Upper lobe of right lung (tissue), 1 donor: ENCODE measurements at regions not wholly inside any gene's neighbourhood (a gene's known extent, or its start where the extent isn't known, plus 50 kb on each side); places are given as distances from the start of the nearest gene placed in this dataset.
"Not testable (repeated sequence)": the region's sequence is repeated elsewhere in the genome, so short reads cannot be mapped to it uniquely, and the experiment has no call there.

ENCODE experiments used
- ATAC-seq: fragments of 200-7000 bp; cut with Tn5 transposase; one replicate; pipeline ENCODE4 v1.9.1; 2020; ENCODE audit warnings: mild to moderate bottlenecking, moderate library complexity
- DNase-seq: peaks from one replicate; pipeline ENCODE4 v3.0.0-alpha.2; 2020
- H3K27ac ChIP-seq: fragments of 200-600 bp; one replicate; pipeline ENCODE4 v1.8.0; 2022
- H3K27me3 ChIP-seq: fragments of 200-600 bp; one replicate; pipeline ENCODE4 v1.8.0; 2022; ENCODE audit warnings: mild to moderate bottlenecking
- H3K36me3 ChIP-seq: fragments of 200-600 bp; one replicate; pipeline ENCODE4 v1.8.0; 2022
- H3K4me1 ChIP-seq: fragments of 200-600 bp; one replicate; pipeline ENCODE4 v1.8.0; 2022
- H3K4me3 ChIP-seq: fragments of 200-600 bp; one replicate; pipeline ENCODE4 v1.8.0; 2022; ENCODE audit warnings: mild to moderate bottlenecking
- H3K9me3 ChIP-seq: fragments of 200-600 bp; one replicate; pipeline ENCODE4 v1.8.0; 2022
- intact Hi-C: fragments of 100-400 bp; cut with DNase I; formaldehyde crosslinking; loops from one replicate; pipeline ENCODE4 v1.11.0; 2022
- TF ChIP-seq, protein P1 (sequence below): fragments of 200-600 bp; IDR thresholded peaks from one replicate; pipeline ENCODE4 v1.8.0; 2022; ENCODE audit warnings: antibody characterized with exemption
- donor health status: DM: no; HTN: yes; CAD: no; lungs with severe emphysema.

DNA sequence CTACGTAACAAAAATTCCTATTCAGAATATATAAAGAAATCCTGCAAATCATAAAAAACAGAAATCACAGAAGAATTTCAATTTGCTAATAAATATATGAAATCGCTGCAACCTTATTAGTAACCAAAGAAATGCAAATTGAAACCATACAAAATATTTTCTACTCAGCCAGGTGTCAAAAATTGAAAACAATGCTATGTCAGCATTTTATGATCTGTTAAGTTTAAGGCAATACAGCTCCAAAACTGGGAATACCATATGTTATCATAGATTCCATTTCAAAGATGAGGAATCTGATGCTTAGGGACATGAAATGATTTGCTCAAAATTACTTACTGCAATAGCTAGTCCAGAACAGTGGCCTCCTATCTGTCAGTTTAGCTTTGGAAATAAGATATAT, 168.9 kb downstream of the ID4 start:
- no peaks in the 10 kb centered on the region for H3K9me3 ChIP-seq
- no peaks in the 10 kb centered on the region for H3K36me3 ChIP-seq
- H3K4me3 ChIP-seq: no peak overlapping the region
- no peaks in the 10 kb centered on the region for H3K27me3 ChIP-seq
- DNase-seq (no peak), ATAC-seq (no peak)
- no peaks in the 10 kb centered on the region for H3K4me1 ChIP-seq
- intact Hi-C loops: no loop called here
- TF ChIP-seq, protein P1, sequence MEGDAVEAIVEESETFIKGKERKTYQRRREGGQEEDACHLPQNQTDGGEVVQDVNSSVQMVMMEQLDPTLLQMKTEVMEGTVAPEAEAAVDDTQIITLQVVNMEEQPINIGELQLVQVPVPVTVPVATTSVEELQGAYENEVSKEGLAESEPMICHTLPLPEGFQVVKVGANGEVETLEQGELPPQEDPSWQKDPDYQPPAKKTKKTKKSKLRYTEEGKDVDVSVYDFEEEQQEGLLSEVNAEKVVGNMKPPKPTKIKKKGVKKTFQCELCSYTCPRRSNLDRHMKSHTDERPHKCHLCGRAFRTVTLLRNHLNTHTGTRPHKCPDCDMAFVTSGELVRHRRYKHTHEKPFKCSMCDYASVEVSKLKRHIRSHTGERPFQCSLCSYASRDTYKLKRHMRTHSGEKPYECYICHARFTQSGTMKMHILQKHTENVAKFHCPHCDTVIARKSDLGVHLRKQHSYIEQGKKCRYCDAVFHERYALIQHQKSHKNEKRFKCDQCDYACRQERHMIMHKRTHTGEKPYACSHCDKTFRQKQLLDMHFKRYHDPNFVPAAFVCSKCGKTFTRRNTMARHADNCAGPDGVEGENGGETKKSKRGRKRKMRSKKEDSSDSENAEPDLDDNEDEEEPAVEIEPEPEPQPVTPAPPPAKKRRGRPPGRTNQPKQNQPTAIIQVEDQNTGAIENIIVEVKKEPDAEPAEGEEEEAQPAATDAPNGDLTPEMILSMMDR: no peak
- no peak overlapping the region for H3K27ac ChIP-seq

DNA sequence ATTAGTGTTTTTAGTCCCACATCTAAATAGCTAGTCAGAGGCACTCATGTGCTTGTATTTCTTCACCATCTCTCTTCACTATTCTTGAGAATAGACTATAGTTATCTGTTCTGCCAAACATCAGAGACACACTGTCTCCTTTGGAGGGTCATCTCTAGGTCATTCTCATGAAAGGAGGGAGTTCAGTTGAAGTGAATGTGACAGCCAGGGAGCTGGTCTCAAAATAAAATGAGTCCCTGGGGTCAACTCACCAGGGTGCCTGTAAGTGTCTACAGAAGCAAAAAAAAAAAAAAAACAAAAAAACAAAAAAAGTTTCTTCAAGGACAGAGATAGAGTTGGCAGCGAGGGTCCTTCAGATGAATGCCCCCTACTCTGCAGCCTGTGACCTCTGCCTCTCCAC, 171.0 kb downstream of the ID4 start:
- Histone ChIP-seq H3K9me3 (no peaks in the 10 kb centered on the region), H3K36me3 (no peaks in the 10 kb centered on the region), H3K4me3 (no peak overlapping the region), H3K27me3 (no peaks in the 10 kb centered on the region), H3K27ac (no peak overlapping the region), H3K4me1 (no peaks in the 10 kb centered on the region)
- intact Hi-C loops: no loop called here
- DNase-seq (no peak), ATAC-seq (no peak)
- TF ChIP-seq, protein P1: no peak

DNA sequence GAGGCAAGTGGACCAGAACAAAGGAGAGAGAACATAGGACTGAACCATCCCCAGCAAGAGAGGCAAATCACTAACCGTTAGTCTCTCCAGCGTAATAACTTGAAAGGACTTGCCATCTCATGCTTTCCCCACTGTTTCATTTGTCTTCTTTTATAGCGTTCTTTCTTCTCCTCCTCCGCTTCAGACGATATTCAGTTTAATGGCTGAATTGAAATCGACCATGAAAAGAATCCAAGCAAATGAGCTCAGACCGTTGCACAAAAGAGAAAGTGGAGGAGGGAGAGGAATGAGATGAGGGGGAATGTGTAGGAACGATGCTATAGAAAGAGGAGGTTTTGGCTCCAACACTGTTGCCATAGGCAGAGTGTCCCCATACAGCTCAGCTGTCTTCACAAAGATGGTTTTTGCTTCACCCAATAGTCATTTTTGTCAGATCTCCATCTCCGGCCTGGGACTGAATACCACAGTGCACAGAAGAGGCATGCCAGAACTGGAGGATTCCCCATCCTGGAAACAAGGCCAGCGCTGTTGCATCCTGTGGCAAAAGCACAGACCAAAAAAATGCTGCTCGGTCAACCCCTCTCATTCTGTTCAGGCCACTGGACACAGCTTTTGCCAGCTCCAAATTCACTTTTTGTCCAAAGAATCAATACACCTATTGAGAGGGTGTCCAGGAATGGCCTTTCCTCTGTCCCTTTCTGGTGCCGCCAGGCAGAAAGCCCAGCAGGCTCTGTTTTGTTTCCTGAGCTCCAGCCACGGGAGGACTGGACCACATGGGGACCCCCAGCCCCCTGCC, 176.1 kb downstream of the ID4 start:
- Histone ChIP-seq H3K36me3 (no peaks in the 10 kb centered on the region), H3K27ac (no peak overlapping the region), H3K4me1 (no peaks in the 10 kb centered on the region), H3K27me3 (no peaks in the 10 kb centered on the region), H3K4me3 (no peak overlapping the region), H3K9me3 (no peaks in the 10 kb centered on the region)
- no peak for ATAC-seq
- intact Hi-C loops: no loop called here
- TF ChIP-seq, protein P1: no peak
- no peak for DNase-seq

- no peaks in the 10 kb centered on the region for H3K9me3 ChIP-seq
- H3K4me3 ChIP-seq: no peak overlapping the region
- no peaks in the 10 kb centered on the region for H3K4me1 ChIP-seq
- TF ChIP-seq, protein P1: no peak
- H3K36me3 ChIP-seq: no peaks in the 10 kb centered on the region
- H3K27me3 ChIP-seq: no peaks in the 10 kb centered on the region
- intact Hi-C loops: no loop called here
- H3K27ac ChIP-seq: no peak overlapping the region
- ATAC-seq (no peak), DNase-seq (no peak)
Measured at GRCh38 chr6:20014508-20014907, 177.3 kb downstream of the ID4 start.

- Histone ChIP-seq H3K4me3 (no peak overlapping the region), H3K9me3 (no peaks in the 10 kb centered on the region), H3K36me3 (no peaks in the 10 kb centered on the region), H3K27ac (no peak overlapping the region), H3K4me1 (no peaks in the 10 kb centered on the region), H3K27me3 (no peaks in the 10 kb centered on the region)
- intact Hi-C loops: no loop called here
- ATAC-seq: no peak
- TF ChIP-seq, protein P1: no peak
- DNase-seq: no peak
Measured at GRCh38 chr6:20020526-20020925, 183.4 kb downstream of the ID4 start.

DNA sequence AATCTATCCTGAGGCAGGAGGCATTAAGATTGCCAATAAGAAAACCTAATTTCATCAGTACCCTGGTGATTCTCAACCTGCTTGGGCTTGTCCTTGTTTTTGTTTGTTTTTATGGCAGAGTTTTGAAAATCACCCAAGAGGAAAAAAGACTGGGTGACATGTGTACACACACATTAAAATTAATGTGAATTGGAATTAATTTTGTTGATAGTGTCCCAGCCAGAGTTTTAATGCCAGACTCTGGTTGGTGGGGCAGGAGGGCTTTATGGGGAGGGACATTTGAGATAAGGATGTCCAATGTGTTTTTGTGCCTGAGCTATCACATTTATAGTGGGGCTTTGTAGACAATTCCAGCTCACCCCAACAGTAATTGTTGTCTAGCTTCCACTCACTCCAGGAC, 184.6 kb downstream of the ID4 start:
- no peaks in the 10 kb centered on the region for H3K27me3 ChIP-seq
- TF ChIP-seq, protein P1: no peak
- no peaks in the 10 kb centered on the region for H3K36me3 ChIP-seq
- no peak for ATAC-seq
- intact Hi-C loops: no loop called here
- H3K9me3 ChIP-seq: no peaks in the 10 kb centered on the region
- no peak overlapping the region for H3K4me3 ChIP-seq
- DNase-seq: no peak
- H3K4me1 ChIP-seq: no peaks in the 10 kb centered on the region
- no peak overlapping the region for H3K27ac ChIP-seq

DNA sequence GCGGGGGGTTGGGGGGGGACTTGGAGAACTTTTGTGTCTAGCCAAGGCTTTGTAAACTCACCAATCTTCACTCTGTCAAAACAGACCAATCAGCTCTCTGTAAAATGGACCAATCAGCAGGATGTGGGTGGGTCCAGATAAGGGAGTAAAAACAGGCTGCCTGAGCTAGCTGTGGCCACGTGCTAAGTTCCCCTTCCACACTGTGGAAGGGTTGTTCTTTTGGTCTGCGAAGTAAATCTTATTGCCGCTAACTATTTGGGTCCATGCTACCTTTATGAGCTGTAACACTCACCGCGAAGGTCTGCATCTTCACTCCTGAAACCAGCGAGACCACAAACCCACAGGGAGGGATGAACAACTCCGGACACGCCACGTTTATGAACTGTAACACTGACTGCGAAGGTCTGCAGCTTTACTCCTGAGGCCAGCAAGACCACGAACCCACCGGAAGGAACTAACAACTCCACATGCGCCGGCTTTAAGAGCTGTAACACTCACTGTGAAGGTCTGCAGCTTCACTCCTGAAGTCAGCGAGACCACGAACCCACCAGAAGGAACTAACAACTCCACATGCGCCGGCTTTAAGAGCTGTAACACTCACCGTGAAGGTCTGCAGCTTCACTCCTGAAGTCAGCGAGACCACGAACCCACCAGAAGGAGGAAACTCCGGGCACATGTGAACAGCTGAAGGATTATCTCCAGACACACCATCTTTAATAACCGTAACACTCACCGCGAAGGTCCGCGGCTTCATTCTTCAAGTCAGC, 186.6 kb downstream of the ID4 start:
- H3K4me3 ChIP-seq, H3K4me1 ChIP-seq, H3K9me3 ChIP-seq, DNase-seq, ATAC-seq, H3K36me3 ChIP-seq, H3K27me3 ChIP-seq, intact Hi-C loops, H3K27ac ChIP-seq: not testable (repeated sequence)
